H1 (cell line): ENCODE measurements at regions not wholly inside any gene's neighbourhood (a gene's known extent, or its start where the extent isn't known, plus 50 kb on each side); places are given as distances from the start of the nearest gene placed in this dataset.

Source experiments
- CTCF ChIA-PET: fragments of 300-600 bp; sonication (Branson Sonifier 250); formaldehyde crosslinking; loops from one replicate; lab custom pipeline; 2021; ENCODE audit not compliant: partially characterized antibody; lab: Charles Lee
- POLR2A ChIA-PET: fragments of 300-600 bp; sonication (Branson Sonifier 250); formaldehyde crosslinking; loops from one replicate; lab custom pipeline; 2021; ENCODE audit warnings: inconsistent platforms; ENCODE audit not compliant: partially characterized antibody; lab: Charles Lee
- DNase-seq, 2 experiments: peaks; one replicate each; pipeline versions ENCODE4 v3.0.0 to v3.0.0-alpha.2; 2010 to 2022; ENCODE audit warnings: low spot score in 2 of 2, low read depth in 1 of 2, mixed read lengths in 1 of 2
- FAIRE-seq: peaks from 2 replicates; lab custom pipeline; 2011; peaks lifted over from hg19 to GRCh38; lab: Jason Lieb, UNC
- H2AFZ ChIP-seq: 2 replicates; pipeline ENCODE4 v1.8.1; 2012; ENCODE audit warnings: low read length, inconsistent platforms
- H2AK5ac ChIP-seq: 2 replicates; pipeline ENCODE4 v1.6.1; 2013; ENCODE audit warnings: low read depth, low read length
- H2BK120ac ChIP-seq: replicated peaks from 2 replicates; pipeline ENCODE3; 2013; ENCODE audit warnings: low read depth, low read length, inconsistent platforms
- H2BK12ac ChIP-seq: 2 replicates; pipeline ENCODE4 v1.6.1; 2013; ENCODE audit warnings: low read depth, low read length
- H2BK15ac ChIP-seq: 2 replicates; pipeline ENCODE4 v1.6.1; 2013; ENCODE audit warnings: low read length
- H2BK20ac ChIP-seq: 2 replicates; pipeline ENCODE4 v1.6.1; 2013; ENCODE audit warnings: low read length
- H2BK5ac ChIP-seq: 2 replicates; pipeline ENCODE4 v1.6.1; 2013; ENCODE audit warnings: low read depth, low read length
- H3K14ac ChIP-seq: 2 replicates; pipeline ENCODE4 v1.6.1; 2013; ENCODE audit warnings: inconsistent platforms; ENCODE audit not compliant: insufficient read length
- H3K18ac ChIP-seq: 2 replicates; pipeline ENCODE4 v1.6.1; 2013; ENCODE audit warnings: low read length; ENCODE audit errors: extremely low read depth
- H3K23ac ChIP-seq: 2 replicates; pipeline ENCODE4 v1.6.1; 2013; ENCODE audit warnings: inconsistent platforms; ENCODE audit not compliant: insufficient read length
- H3K23me2 ChIP-seq: 2 replicates; pipeline ENCODE4 v1.6.1; 2013; ENCODE audit warnings: low read depth, low read length
- H3K27ac ChIP-seq: 2 replicates; pipeline ENCODE4 v1.6.1; 2011; ENCODE audit warnings: low read depth, low read length, inconsistent platforms
- H3K27me3 ChIP-seq, 4 experiments: replicated peaks in 1 of 4; 1 replicate in 1 of 4; 2 replicates in 3 of 4; pipeline versions ENCODE4 v1.6.1 to v1.8.1; 2011 to 2013; ENCODE audit warnings: low read length in 3 of 4, mild to moderate bottlenecking in 3 of 4, inconsistent platforms in 2 of 4, mixed read lengths in 2 of 4, moderate library complexity in 1 of 4; ENCODE audit not compliant: control insufficient read depth in 3 of 4, insufficient read depth in 3 of 4; ENCODE audit errors: extremely low read depth in 1 of 4
- H3K36me3 ChIP-seq, 4 experiments: 2 replicates each; pipeline versions ENCODE4 v1.6.1 to v1.8.1; 2011 to 2013; ENCODE audit warnings: mild to moderate bottlenecking in 4 of 4, low read length in 3 of 4, moderate library complexity in 2 of 4, control low read depth in 1 of 4, inconsistent platforms in 1 of 4; ENCODE audit not compliant: insufficient read depth in 4 of 4, control insufficient read depth in 2 of 4
- H3K4ac ChIP-seq: replicated peaks from 2 replicates; pipeline ENCODE3; 2013; ENCODE audit warnings: low read length, low read depth, mixed read lengths, inconsistent platforms; ENCODE audit not compliant: insufficient read length
- H3K4me1 ChIP-seq, 4 experiments: replicated peaks in 1 of 4; 1 replicate in 1 of 4; 2 replicates in 3 of 4; pipeline versions ENCODE4 v1.6.1 to v1.8.1; 2011 to 2013; ENCODE audit warnings: low read length in 3 of 4, inconsistent platforms in 2 of 4, mixed read lengths in 1 of 4; ENCODE audit not compliant: insufficient read depth in 4 of 4, control insufficient read depth in 3 of 4
- H3K4me2 ChIP-seq, 2 experiments: 2 replicates each; pipeline versions ENCODE4 v1.6.1 to v1.8.1; 2011 to 2013; ENCODE audit warnings: low read depth in 2 of 2, low read length in 2 of 2, control low read depth in 1 of 2, inconsistent platforms in 1 of 2, mild to moderate bottlenecking in 1 of 2; ENCODE audit not compliant: insufficient read depth in 1 of 2
- H3K4me3 ChIP-seq, 4 experiments: fragments of 200-600, 300-600 bp in 1 of 4; sonication (generic), shearing (Covaris generic), sonication (Bioruptor Twin) in 1 of 4; 2 replicates each; pipeline versions ENCODE4 v1.5.1 to v1.8.1; 2011 to 2016; ENCODE audit warnings: low read length in 4 of 4, low read depth in 3 of 4, control low read depth in 2 of 4, inconsistent platforms in 2 of 4, mild to moderate bottlenecking in 2 of 4, mixed read lengths in 1 of 4, moderate library complexity in 1 of 4; ENCODE audit not compliant: insufficient read depth in 2 of 4; ENCODE audit errors: extremely low read depth in 1 of 4
- H3K56ac ChIP-seq: replicated peaks from 2 replicates; pipeline ENCODE3; 2013; ENCODE audit warnings: low read depth, mild to moderate bottlenecking, mixed read lengths, low read length, inconsistent platforms; ENCODE audit not compliant: insufficient read length
- H3K79me1 ChIP-seq: 2 replicates; pipeline ENCODE4 v1.6.1; 2013; ENCODE audit warnings: low read depth, low read length, control low read depth
- H3K79me2 ChIP-seq, 2 experiments: 2 replicates each; pipeline versions ENCODE4 v1.6.1 to v1.8.1; 2012 to 2013; ENCODE audit warnings: low read length in 2 of 2, mild to moderate bottlenecking in 2 of 2, inconsistent platforms in 1 of 2; ENCODE audit not compliant: insufficient read depth in 2 of 2, control insufficient read depth in 1 of 2
- H3K9ac ChIP-seq, 4 experiments: replicated peaks in 1 of 4; 1 replicate in 1 of 4; 2 replicates in 3 of 4; pipeline versions ENCODE4 v1.6.1 to v1.8.1; 2011 to 2013; ENCODE audit warnings: low read depth in 3 of 4, low read length in 3 of 4, control low read depth in 2 of 4, mild to moderate bottlenecking in 2 of 4, moderate library complexity in 2 of 4, inconsistent platforms in 1 of 4; ENCODE audit errors: extremely low read depth in 1 of 4
- H3K9me3 ChIP-seq, 2 experiments: 2 replicates each; pipeline versions ENCODE4 v1.6.1 to v1.8.1; 2012 to 2013; ENCODE audit warnings: mild to moderate bottlenecking in 2 of 2, moderate library complexity in 2 of 2, control low read depth in 1 of 2, inconsistent platforms in 1 of 2, low read depth in 1 of 2, low read length in 1 of 2, mixed read lengths in 1 of 2; ENCODE audit not compliant: insufficient read depth in 2 of 2
- H4K20me1 ChIP-seq, 2 experiments: replicated peaks in 1 of 2; 2 replicates each; pipeline versions ENCODE3 to v1.8.1; 2011 to 2013; ENCODE audit warnings: inconsistent platforms in 2 of 2, low read length in 2 of 2, mild to moderate bottlenecking in 1 of 2; ENCODE audit not compliant: insufficient read depth in 2 of 2, control insufficient read depth in 1 of 2
- H4K5ac ChIP-seq: 2 replicates; pipeline ENCODE4 v1.6.1; 2013; ENCODE audit warnings: low read length, low read depth, mixed read lengths, inconsistent platforms; ENCODE audit not compliant: insufficient read length
- H4K8ac ChIP-seq: 2 replicates; pipeline ENCODE4 v1.8.0; 2013; ENCODE audit warnings: mild to moderate bottlenecking, moderate library complexity, low read length, inconsistent platforms; ENCODE audit not compliant: insufficient read depth; ENCODE audit errors: extremely low read depth
- H4K91ac ChIP-seq: replicated peaks from 2 replicates; pipeline ENCODE3; 2013; ENCODE audit warnings: low read length, mixed read lengths, inconsistent platforms; ENCODE audit not compliant: insufficient read length
- BCL11A ChIP-seq, 2 experiments: IDR thresholded peaks; one replicate each; pipeline ENCODE4 v1.6.1; 2011; ENCODE audit warnings: low read depth in 2 of 2, low read length in 2 of 2, mild to moderate bottlenecking in 2 of 2
- CBX5 ChIP-seq: fragments of 300-800, 300-1000 bp; sonication (generic); IDR thresholded peaks from 2 replicates; pipeline ENCODE4 v1.7.1; 2016; ENCODE audit warnings: antibody characterized with exemption, low read length, low read depth
- CBX8 ChIP-seq: fragments of 300-800, 300-1000 bp; sonication (generic); IDR thresholded peaks from 2 replicates; pipeline ENCODE4 v1.7.1; 2016; ENCODE audit warnings: low read depth, low read length, borderline replicate concordance
- CREB1 ChIP-seq: IDR thresholded peaks from 2 replicates; pipeline ENCODE4 v1.6.1; 2012; ENCODE audit warnings: inconsistent platforms
- NANOG ChIP-seq: IDR thresholded peaks from 2 replicates; pipeline ENCODE4 v1.6.1; 2011; ENCODE audit warnings: low read length, low read depth, mild to moderate bottlenecking, inconsistent platforms; ENCODE audit not compliant: insufficient read depth, poor library complexity, severe bottlenecking
- POLR2A ChIP-seq, 2 experiments: IDR thresholded peaks; 1 replicate in 1 of 2; 2 replicates in 1 of 2; pipeline ENCODE4 v1.6.1; 2011; ENCODE audit warnings: low read depth in 2 of 2, low read length in 2 of 2, mild to moderate bottlenecking in 2 of 2; ENCODE audit errors: control extremely low read depth in 1 of 2
- POU5F1 ChIP-seq: IDR thresholded peaks from 2 replicates; pipeline ENCODE4 v1.6.1; 2011; ENCODE audit warnings: low read depth, mild to moderate bottlenecking, low read length, moderate library complexity

- no peak overlapping the region for H4K5ac ChIP-seq
- DNase-seq (no peak), FAIRE-seq (no peak)
- no peaks in the 10 kb centered on the region for H3K9me3 ChIP-seq
- H3K4me1 ChIP-seq, result peaks cover 8 to 29% (median 16%) of the 10 kb centered on the region in 4 experiments
- ChIA-PET CTCF (interaction anchor here (1.6 kb wide), 1 partner anchor 217 kb away, joined by 3 read pairs; no protein-coding TSS in a partner anchor), POLR2A (interaction anchor here (1.0 to 14.0 kb wide), 2 partner anchors 22 to 89 kb away, joined by 3 to 186 read pairs; no protein-coding TSS in a partner anchor)
- no peak overlapping the region for H2BK15ac ChIP-seq
- no peak overlapping the region for H4K91ac ChIP-seq
- no peak overlapping the region for H2BK20ac ChIP-seq
- no peak overlapping the region for H2BK5ac ChIP-seq
- H3K79me1 ChIP-seq, result peaks cover 2% of the 10 kb centered on the region; the same call in 1 of the 2 replicates
- no peak overlapping the region for H2AK5ac ChIP-seq
- H3K4me2 ChIP-seq, result no peak overlapping the region
- H3K27me3 ChIP-seq, result no peaks in the 10 kb centered on the region
- H3K4ac ChIP-seq, result no peak overlapping the region
- H3K36me3 ChIP-seq, result peaks cover 0 to 7% (median 0%) of the 10 kb centered on the region in 4 experiments; a peak in 1 of 8 replicates
- H3K14ac ChIP-seq, result no peak overlapping the region
- H3K23me2 ChIP-seq, result no peaks in the 10 kb centered on the region
- H3K18ac ChIP-seq, result no peak overlapping the region
- H2BK120ac ChIP-seq, result no peak overlapping the region
- H3K79me2 ChIP-seq, result no peaks in the 10 kb centered on the region
- no peak overlapping the region for H4K8ac ChIP-seq
- no peak for TF ChIP-seq CBX5
- no peak for TF ChIP-seq POU5F1
- no peak for TF ChIP-seq BCL11A (IDR thresholded peaks at IDR 0.05; ENCODE audit: low read depth in 2 of 2, low read length in 2 of 2)
- TF ChIP-seq CBX8, result no peak
- no peak for TF ChIP-seq POLR2A (IDR thresholded peaks at IDR 0.05; ENCODE audit: control extremely low read depth in 1 of 2, low read depth in 2 of 2, low read length in 2 of 2)
- TF ChIP-seq CREB1, result no peak
- TF ChIP-seq NANOG, result no peak
- no peak overlapping the region for H3K23ac ChIP-seq
- no peaks in the 10 kb centered on the region for H4K20me1 ChIP-seq
- H3K56ac ChIP-seq, result no peak overlapping the region
- H2BK12ac ChIP-seq, result no peak overlapping the region
- no peak overlapping the region for H3K4me3 ChIP-seq
- H2AFZ ChIP-seq, result no peak overlapping the region
- H3K9ac ChIP-seq, result no peak overlapping the region
- H3K27ac ChIP-seq, result no peak overlapping the region
These were observed 86.4 kb upstream of the FZD7 start for GRCh38 chr2:201947287-201947686.
